PC-3 (cell line): ENCODE measurements at regions not wholly inside any gene's neighbourhood (a gene's known extent, or its start where the extent isn't known, plus 50 kb on each side); places are given as distances from the start of the nearest gene placed in this dataset.

Source experiments
- CTCF ChIP-seq: fragments of 300-600 bp; sonication (generic); conservative IDR thresholded peaks from 2 replicates; pipeline ENCODE4 v1.5.1; 2017; ENCODE audit warnings: antibody characterized with exemption, low read depth, mild to moderate bottlenecking, low read length
- EZH2 ChIP-seq: fragments of 300-600 bp; sonication (generic); IDR thresholded peaks from one replicate; pipeline ENCODE4 v1.6.1; 2017; ENCODE audit warnings: antibody characterized with exemption, mild to moderate bottlenecking, low read length; ENCODE audit not compliant: unreplicated experiment
- EZH2phosphoT487 ChIP-seq: fragments of 300-600 bp; sonication (generic); IDR thresholded peaks from 2 replicates; pipeline ENCODE4 v1.6.1; 2018; ENCODE audit warnings: mild to moderate bottlenecking, antibody characterized with exemption, low read length, borderline replicate concordance

- TF ChIP-seq CTCF (no peak), EZH2 (no peak), EZH2phosphoT487 (no peak)
These were observed 68.1 kb upstream of the NANOS1 start for GRCh38 chr10:118961436-118961835.
